ENCODE measurements at regions not wholly inside any gene's neighbourhood (a gene's known extent, or its start where the extent isn't known, plus 50 kb on each side); places are given as distances from the start of the nearest gene placed in this dataset.

GRCh38 chr1:219754767-219755166 is 141.9 kb upstream of the ZC3H11B start:
- CTCF ChIA-PET = interaction anchor here (0.9 kb wide), 1 partner anchor 93 kb away, joined by 3 read pairs; no protein-coding TSS in a partner anchor
- H3K27ac ChIP-seq (ENCODE audit: extremely low read depth, low read depth, low read length) = no peak overlapping the region
- POLR2A ChIA-PET = no interaction called here
- H3K4me3 ChIP-seq (ENCODE audit: low read depth, low read length) = no peak overlapping the region
- TF ChIP-seq ZNF776 (tag by site-specific recombination; IDR thresholded peaks at IDR 0.05; ENCODE audit: borderline replicate concordance) (no peak), ZFP3 (tag by site-specific recombination; IDR thresholded peaks at IDR 0.05; ENCODE audit: low read depth) (no peak), REST (tag by site-specific recombination; IDR thresholded peaks at IDR 0.05) (no peak), KLF9 (tag by site-specific recombination; IDR thresholded peaks at IDR 0.05; ENCODE audit: low read depth) (no peak)
- no peaks in the 10 kb centered on the region for H3K9me3 ChIP-seq (ENCODE audit: control insufficient read depth, insufficient read depth, low read depth, low read length)
- no peaks in the 10 kb centered on the region for H3K36me3 ChIP-seq (ENCODE audit: control insufficient read depth in 2 of 2, insufficient read depth in 1 of 2, low read length in 2 of 2)
- H3K4me1 ChIP-seq (ENCODE audit: control insufficient read depth, insufficient read depth, low read length) = no peaks in the 10 kb centered on the region

- CTCF ChIA-PET = interaction anchor here (0.9 kb wide), 1 partner anchor 92 kb away, joined by 3 read pairs; no protein-coding TSS in a partner anchor
- H3K27ac ChIP-seq (ENCODE audit: extremely low read depth, low read depth, low read length) = no peak overlapping the region
- no peaks in the 10 kb centered on the region for H3K9me3 ChIP-seq (ENCODE audit: control insufficient read depth, insufficient read depth, low read depth, low read length)
- H3K4me3 ChIP-seq (ENCODE audit: low read depth, low read length) = no peak overlapping the region
- no peaks in the 10 kb centered on the region for H3K4me1 ChIP-seq (ENCODE audit: control insufficient read depth, insufficient read depth, low read length)
- POLR2A ChIA-PET = no interaction called here
- no peaks in the 10 kb centered on the region for H3K36me3 ChIP-seq (ENCODE audit: control insufficient read depth in 2 of 2, insufficient read depth in 1 of 2, low read length in 2 of 2)
- TF ChIP-seq ZNF311 (tag by site-specific recombination; IDR thresholded peaks at IDR 0.05; ENCODE audit: borderline replicate concordance) (no peak), ZNF571 (tag by site-specific recombination; IDR thresholded peaks at IDR 0.05) (no peak), ZNF561 (tag by site-specific recombination; IDR thresholded peaks at IDR 0.05; ENCODE audit: borderline replicate concordance) (0 out of 2 replicates have a peak, but pooled peaks have one; percentile 27), IKZF3 (tag by site-specific recombination; IDR thresholded peaks at IDR 0.05) (no peak)
These were observed 141.0 kb upstream of the ZC3H11B start for GRCh38 chr1:219753914-219754313.

DNA sequence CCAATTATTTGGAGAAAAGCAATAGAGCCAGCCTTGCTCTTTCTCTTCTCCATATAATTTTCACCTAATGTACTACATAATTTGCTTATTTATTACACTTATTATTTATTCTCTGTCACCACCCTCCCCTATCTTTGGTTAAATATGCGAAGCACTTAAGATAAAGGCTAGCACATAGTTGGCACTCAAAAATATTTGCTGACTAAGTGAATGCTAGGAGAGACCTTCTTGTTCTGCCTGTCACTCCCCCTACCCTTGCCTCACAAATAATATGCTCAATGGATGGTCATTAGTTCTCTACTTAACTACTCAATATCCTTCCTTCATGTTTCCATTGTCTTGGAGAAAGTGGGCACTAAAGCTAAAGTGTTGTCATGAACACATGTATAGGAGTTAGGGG is 139.7 kb upstream of the ZC3H11B start:
- TF ChIP-seq KLF7 (tag by site-specific recombination; IDR thresholded peaks at IDR 0.05; ENCODE audit: borderline replicate concordance) = no peak
- POLR2A ChIA-PET = no interaction called here
- H3K9me3 ChIP-seq (ENCODE audit: control insufficient read depth, insufficient read depth, low read depth, low read length) = no peaks in the 10 kb centered on the region
- no peak overlapping the region for H3K4me3 ChIP-seq (ENCODE audit: low read depth, low read length)
- no peaks in the 10 kb centered on the region for H3K36me3 ChIP-seq (ENCODE audit: control insufficient read depth in 2 of 2, insufficient read depth in 1 of 2, low read length in 2 of 2)
- H3K27ac ChIP-seq (ENCODE audit: extremely low read depth, low read depth, low read length) = no peak overlapping the region
- no peaks in the 10 kb centered on the region for H3K4me1 ChIP-seq (ENCODE audit: control insufficient read depth, insufficient read depth, low read length)
- CTCF ChIA-PET = no interaction called here

GRCh38 chr1:219751870-219752507 is 139.1 kb upstream of the ZC3H11B start:
- H3K9me3 ChIP-seq (ENCODE audit: control insufficient read depth, insufficient read depth, low read depth, low read length) = no peaks in the 10 kb centered on the region
- ChIA-PET CTCF (no interaction called here), POLR2A (no interaction called here)
- H3K4me1 ChIP-seq (ENCODE audit: control insufficient read depth, insufficient read depth, low read length) = no peaks in the 10 kb centered on the region
- H3K36me3 ChIP-seq (ENCODE audit: control insufficient read depth in 2 of 2, insufficient read depth in 1 of 2, low read length in 2 of 2) = no peaks in the 10 kb centered on the region
- no peak for TF ChIP-seq EGR2 (tag by site-specific recombination; IDR thresholded peaks at IDR 0.05; ENCODE audit: low read depth)
- TF ChIP-seq, protein P1, sequence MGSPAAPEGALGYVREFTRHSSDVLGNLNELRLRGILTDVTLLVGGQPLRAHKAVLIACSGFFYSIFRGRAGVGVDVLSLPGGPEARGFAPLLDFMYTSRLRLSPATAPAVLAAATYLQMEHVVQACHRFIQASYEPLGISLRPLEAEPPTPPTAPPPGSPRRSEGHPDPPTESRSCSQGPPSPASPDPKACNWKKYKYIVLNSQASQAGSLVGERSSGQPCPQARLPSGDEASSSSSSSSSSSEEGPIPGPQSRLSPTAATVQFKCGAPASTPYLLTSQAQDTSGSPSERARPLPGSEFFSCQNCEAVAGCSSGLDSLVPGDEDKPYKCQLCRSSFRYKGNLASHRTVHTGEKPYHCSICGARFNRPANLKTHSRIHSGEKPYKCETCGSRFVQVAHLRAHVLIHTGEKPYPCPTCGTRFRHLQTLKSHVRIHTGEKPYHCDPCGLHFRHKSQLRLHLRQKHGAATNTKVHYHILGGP (tag by site-specific recombination; IDR thresholded peaks at IDR 0.05) = no peak
- no peak for TF ChIP-seq ZNF2 (tag by site-specific recombination; IDR thresholded peaks at IDR 0.05)
- TF ChIP-seq ZNF146 (tag by site-specific recombination; IDR thresholded peaks at IDR 0.05) = no peak
- TF ChIP-seq REPIN1 (tag by site-specific recombination; IDR thresholded peaks at IDR 0.05; ENCODE audit: low read depth) = no peak
- TF ChIP-seq ZNF747 (tag by site-specific recombination; IDR thresholded peaks at IDR 0.05) = no peak
- TF ChIP-seq, protein P2, sequence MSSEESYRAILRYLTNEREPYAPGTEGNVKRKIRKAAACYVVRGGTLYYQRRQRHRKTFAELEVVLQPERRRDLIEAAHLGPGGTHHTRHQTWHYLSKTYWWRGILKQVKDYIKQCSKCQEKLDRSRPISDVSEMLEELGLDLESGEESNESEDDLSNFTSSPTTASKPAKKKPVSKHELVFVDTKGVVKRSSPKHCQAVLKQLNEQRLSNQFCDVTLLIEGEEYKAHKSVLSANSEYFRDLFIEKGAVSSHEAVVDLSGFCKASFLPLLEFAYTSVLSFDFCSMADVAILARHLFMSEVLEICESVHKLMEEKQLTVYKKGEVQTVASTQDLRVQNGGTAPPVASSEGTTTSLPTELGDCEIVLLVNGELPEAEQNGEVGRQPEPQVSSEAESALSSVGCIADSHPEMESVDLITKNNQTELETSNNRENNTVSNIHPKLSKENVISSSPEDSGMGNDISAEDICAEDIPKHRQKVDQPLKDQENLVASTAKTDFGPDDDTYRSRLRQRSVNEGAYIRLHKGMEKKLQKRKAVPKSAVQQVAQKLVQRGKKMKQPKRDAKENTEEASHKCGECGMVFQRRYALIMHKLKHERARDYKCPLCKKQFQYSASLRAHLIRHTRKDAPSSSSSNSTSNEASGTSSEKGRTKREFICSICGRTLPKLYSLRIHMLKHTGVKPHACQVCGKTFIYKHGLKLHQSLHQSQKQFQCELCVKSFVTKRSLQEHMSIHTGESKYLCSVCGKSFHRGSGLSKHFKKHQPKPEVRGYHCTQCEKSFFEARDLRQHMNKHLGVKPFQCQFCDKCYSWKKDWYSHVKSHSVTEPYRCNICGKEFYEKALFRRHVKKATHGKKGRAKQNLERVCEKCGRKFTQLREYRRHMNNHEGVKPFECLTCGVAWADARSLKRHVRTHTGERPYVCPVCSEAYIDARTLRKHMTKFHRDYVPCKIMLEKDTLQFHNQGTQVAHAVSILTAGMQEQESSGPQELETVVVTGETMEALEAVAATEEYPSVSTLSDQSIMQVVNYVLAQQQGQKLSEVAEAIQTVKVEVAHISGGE (tag by site-specific recombination; conservative IDR thresholded peaks at IDR 0.05; ENCODE audit: low read depth) = no peak
- TF ChIP-seq ZNF76 (tag by site-specific recombination; IDR thresholded peaks at IDR 0.05; ENCODE audit: borderline replicate concordance, low read depth) = no peak
- H3K27ac ChIP-seq (ENCODE audit: extremely low read depth, low read depth, low read length) = no peak overlapping the region
- H3K4me3 ChIP-seq (ENCODE audit: low read depth, low read length) = no peak overlapping the region
